Prostate gland (tissue), 2 donors: ENCODE measurements at regions not wholly inside any gene's neighbourhood (a gene's known extent, or its start where the extent isn't known, plus 50 kb on each side); places are given as distances from the start of the nearest gene placed in this dataset.

ENCODE experiments used
- DNase-seq: peaks from one replicate; pipeline ENCODE4 v3.0.0-alpha.2; 2019; ENCODE audit warnings: low spot score
- H3K27ac ChIP-seq, 2 donors: fragments of 200-600 bp; sonication (generic); 2 replicates each; pipeline ENCODE4 v1.5.1; 2017 to 2019
- H3K27me3 ChIP-seq: fragments of 200-600 bp; sonication (generic); replicated peaks from 2 replicates; pipeline ENCODE4 v1.5.1; 2019; ENCODE audit not compliant: insufficient read depth
- H3K36me3 ChIP-seq, 2 donors: fragments of 200-600 bp; sonication (generic); 1 replicate in 1 of 2; 2 replicates in 1 of 2; pipeline versions ENCODE4 v1.5.1 to v1.8.1; 2017 to 2019
- H3K4me1 ChIP-seq: fragments of 200-600 bp; sonication (generic); replicated peaks from 2 replicates; pipeline ENCODE4 v1.5.1; 2019
- H3K4me3 ChIP-seq, 2 donors: fragments of 200-600 bp; sonication (generic); 2 replicates each; pipeline ENCODE4 v1.5.1; 2017 to 2019
- H3K9me3 ChIP-seq: fragments of 200-600 bp; sonication (generic); 2 replicates; pipeline ENCODE4 v1.5.1; 2017
- POLR2A ChIP-seq: fragments of 450-650 bp; IDR thresholded peaks from one replicate; pipeline ENCODE4 v1.6.1; 2016; ENCODE audit warnings: antibody characterized with exemption, mild to moderate bottlenecking
- POLR2AphosphoS5 ChIP-seq: sonication (generic); formaldehyde crosslinking; IDR thresholded peaks from one replicate; pipeline ENCODE4 v1.6.1; 2017; ENCODE audit warnings: antibody characterized with exemption
- WGBS: methylation state at CpG from one replicate; pipeline ENCODE4 v1.1.5; 2018; 5-methylcytosine and 5-hydroxymethylcytosine counted together
- intact Hi-C: fragments of 100-400 bp; cut with DNase I; formaldehyde crosslinking; loops from one replicate; pipeline ENCODE4 v1.14.2; 2022
- TF ChIP-seq, protein P1 (sequence below), 4 experiments: fragments of 200-600 bp in 2 of 4; fragments of 450-650 bp in 2 of 4; sonication (generic) in 2 of 4; IDR thresholded peaks; 1 replicate in 3 of 4; 2 replicates in 1 of 4; pipeline ENCODE4 v1.5.1; 2016 to 2019; ENCODE audit warnings: antibody characterized with exemption in 4 of 4, mild to moderate bottlenecking in 2 of 4, moderate library complexity in 2 of 4

DNA sequence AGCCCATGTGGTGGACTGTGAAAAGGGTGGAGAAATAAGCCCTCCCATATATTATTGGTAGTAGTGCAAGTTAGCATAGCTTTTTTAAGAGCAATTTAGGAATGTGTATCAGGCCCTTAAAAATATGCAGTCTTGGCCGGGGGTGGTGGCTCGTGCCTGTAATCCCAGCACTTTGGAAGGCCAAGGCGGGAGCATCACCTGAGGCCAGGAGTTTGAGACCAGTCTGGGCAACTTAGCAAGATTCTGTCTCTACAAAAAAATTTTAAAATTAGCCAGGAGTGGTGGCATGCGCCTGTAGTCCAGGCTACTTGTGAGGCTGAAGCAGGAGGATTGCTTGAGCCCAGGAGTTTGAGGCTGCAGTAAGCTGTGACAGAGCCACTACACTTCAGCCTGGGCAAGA, 64.2 kb upstream of the BCAT1 start:
- intact Hi-C loops: no loop called here
- no peak for TF ChIP-seq POLR2A
- TF ChIP-seq, protein P1, sequence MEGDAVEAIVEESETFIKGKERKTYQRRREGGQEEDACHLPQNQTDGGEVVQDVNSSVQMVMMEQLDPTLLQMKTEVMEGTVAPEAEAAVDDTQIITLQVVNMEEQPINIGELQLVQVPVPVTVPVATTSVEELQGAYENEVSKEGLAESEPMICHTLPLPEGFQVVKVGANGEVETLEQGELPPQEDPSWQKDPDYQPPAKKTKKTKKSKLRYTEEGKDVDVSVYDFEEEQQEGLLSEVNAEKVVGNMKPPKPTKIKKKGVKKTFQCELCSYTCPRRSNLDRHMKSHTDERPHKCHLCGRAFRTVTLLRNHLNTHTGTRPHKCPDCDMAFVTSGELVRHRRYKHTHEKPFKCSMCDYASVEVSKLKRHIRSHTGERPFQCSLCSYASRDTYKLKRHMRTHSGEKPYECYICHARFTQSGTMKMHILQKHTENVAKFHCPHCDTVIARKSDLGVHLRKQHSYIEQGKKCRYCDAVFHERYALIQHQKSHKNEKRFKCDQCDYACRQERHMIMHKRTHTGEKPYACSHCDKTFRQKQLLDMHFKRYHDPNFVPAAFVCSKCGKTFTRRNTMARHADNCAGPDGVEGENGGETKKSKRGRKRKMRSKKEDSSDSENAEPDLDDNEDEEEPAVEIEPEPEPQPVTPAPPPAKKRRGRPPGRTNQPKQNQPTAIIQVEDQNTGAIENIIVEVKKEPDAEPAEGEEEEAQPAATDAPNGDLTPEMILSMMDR (IDR thresholded peaks at IDR 0.05): no peak
- TF ChIP-seq POLR2AphosphoS5: no peak
- Histone ChIP-seq H3K4me1 (no peaks in the 10 kb centered on the region), H3K36me3 (no peaks in the 10 kb centered on the region), H3K9me3 (no peaks in the 10 kb centered on the region), H3K27me3 (no peaks in the 10 kb centered on the region), H3K4me3 (no peak overlapping the region), H3K27ac (no peak overlapping the region)
- DNase-seq: no peak
- WGBS: 89% methylated on average over 4 of the region's 4 CpGs

DNA sequence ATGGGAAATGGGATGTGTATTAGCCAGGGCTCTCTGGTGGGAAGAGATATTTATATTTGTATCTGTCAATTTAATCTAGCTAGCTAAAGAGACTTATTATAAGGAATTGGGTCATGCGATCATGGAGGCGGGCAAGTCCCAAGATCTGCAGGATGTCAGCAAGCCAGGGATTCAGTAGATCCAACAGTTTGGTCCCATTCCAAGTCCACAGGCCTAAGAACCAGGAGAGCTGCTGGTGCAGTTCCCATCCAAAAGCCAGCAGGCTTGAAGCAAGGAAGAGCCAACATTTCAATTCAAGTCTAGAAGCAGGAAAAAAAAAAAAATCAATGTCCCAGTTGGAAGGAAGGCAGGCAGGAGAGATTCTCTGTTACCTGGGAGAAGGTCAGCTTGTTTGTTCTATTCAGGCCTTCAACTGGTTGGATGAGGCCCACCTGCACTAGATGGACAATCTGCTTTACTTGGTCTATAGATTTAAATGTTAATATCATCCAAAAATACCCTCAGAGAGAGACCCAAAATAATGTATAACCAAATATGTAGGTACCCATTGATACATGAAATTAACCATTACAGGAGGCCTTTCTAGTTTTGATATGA, 60.7 kb upstream of the BCAT1 start:
- H3K27me3 ChIP-seq: no peaks in the 10 kb centered on the region
- no peak for DNase-seq
- no peak overlapping the region for H3K27ac ChIP-seq
- no peaks in the 10 kb centered on the region for H3K9me3 ChIP-seq
- intact Hi-C loops: no loop called here
- H3K36me3 ChIP-seq: no peaks in the 10 kb centered on the region
- no peak overlapping the region for H3K4me3 ChIP-seq
- H3K4me1 ChIP-seq: no peaks in the 10 kb centered on the region
- TF ChIP-seq, protein P1 (IDR thresholded peaks at IDR 0.05): no peak
- no peak for TF ChIP-seq POLR2A
- no peak for TF ChIP-seq POLR2AphosphoS5
- WGBS: 100% methylated on average over 2 of the region's 2 CpGs

DNA sequence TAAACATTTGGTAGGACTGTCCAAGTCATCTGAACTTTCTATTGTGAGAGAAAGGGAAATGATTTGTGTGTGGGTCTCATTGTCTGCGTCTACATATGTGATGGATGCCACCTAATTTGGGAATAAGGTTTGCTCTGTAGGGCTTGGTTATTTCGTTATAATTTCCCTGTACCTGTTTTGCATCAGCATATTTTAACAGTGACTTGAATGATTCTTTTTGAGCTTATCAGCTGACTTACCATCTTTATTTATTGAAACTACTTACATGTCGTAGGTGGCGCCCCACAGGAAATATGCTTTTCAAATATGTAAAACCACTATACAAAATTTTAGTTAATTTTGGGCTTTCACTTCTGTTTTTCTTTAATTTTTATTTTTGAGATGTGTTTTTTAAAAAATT, 56.5 kb upstream of the BCAT1 start:
- intact Hi-C loops: no loop called here
- WGBS: 97% methylated on average over 4 of the region's 4 CpGs
- Histone ChIP-seq H3K4me1 (no peaks in the 10 kb centered on the region), H3K27me3 (no peaks in the 10 kb centered on the region), H3K9me3 (no peaks in the 10 kb centered on the region), H3K36me3 (no peaks in the 10 kb centered on the region), H3K4me3 (no peak overlapping the region), H3K27ac (no peak overlapping the region)
- TF ChIP-seq POLR2A: no peak
- TF ChIP-seq, protein P1 (IDR thresholded peaks at IDR 0.05): no peak
- no peak for TF ChIP-seq POLR2AphosphoS5
- DNase-seq: no peak

DNA sequence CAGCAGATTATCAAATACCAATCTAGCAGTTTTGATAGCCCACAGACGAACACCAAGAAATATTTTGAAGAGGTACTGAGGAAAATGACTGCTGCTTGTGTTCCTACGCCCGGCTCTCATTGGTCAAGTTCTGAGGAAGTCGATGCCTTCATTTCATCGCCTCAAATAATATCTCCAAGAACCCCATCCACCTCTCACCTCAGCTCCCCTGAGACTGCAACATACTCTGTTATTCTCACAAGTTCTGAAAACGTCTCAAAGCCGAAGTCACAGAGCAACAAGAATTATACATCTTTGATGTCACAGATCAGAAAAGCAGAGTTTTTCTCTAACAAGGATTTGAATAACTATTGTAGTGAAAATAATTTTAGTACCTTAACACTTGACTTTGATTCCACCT, 55.5 kb upstream of the BCAT1 start:
- 90% methylated on average over 7 of the region's 7 CpGs for WGBS
- no peaks in the 10 kb centered on the region for H3K9me3 ChIP-seq
- intact Hi-C loops: no loop called here
- H3K4me3 ChIP-seq: no peak overlapping the region
- no peaks in the 10 kb centered on the region for H3K36me3 ChIP-seq
- no peak for DNase-seq
- no peak overlapping the region for H3K27ac ChIP-seq
- no peaks in the 10 kb centered on the region for H3K27me3 ChIP-seq
- no peaks in the 10 kb centered on the region for H3K4me1 ChIP-seq
- no peak for TF ChIP-seq POLR2AphosphoS5
- TF ChIP-seq, protein P1 (IDR thresholded peaks at IDR 0.05): no peak
- TF ChIP-seq POLR2A: no peak

DNA sequence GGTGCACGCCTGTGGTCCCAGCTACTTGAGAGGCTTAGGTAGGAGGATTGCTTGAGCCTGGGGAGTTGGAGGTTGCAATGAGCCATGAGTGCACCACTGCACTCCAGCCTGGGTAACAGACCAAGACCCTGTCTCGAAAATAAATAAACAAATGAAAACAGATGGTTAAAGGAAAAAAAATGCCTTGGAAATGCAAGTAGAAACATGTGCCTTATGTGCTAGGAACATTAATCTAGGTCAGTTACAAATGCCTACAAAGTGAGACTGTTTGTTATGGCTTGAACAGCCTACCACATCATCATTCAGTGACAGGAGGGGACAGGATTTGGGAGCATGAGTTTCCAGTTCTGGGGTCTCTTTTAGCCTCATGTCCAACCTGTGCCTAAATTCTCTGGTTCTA, 52.4 kb upstream of the BCAT1 start:
- Histone ChIP-seq H3K27me3 (no peaks in the 10 kb centered on the region), H3K4me3 (no peak overlapping the region), H3K9me3 (no peaks in the 10 kb centered on the region), H3K36me3 (no peaks in the 10 kb centered on the region), H3K4me1 (no peaks in the 10 kb centered on the region), H3K27ac (no peak overlapping the region)
- WGBS: 64% methylated on average over 2 of the region's 2 CpGs
- DNase-seq: no peak
- TF ChIP-seq POLR2A (no peak), POLR2AphosphoS5 (no peak)
- TF ChIP-seq, protein P1 (IDR thresholded peaks at IDR 0.05): no peak
- intact Hi-C loops: no loop called here
